ENCODE measurements at regions not wholly inside any gene's neighbourhood (a gene's known extent, or its start where the extent isn't known, plus 50 kb on each side); places are given as distances from the start of the nearest gene placed in this dataset.

DNA sequence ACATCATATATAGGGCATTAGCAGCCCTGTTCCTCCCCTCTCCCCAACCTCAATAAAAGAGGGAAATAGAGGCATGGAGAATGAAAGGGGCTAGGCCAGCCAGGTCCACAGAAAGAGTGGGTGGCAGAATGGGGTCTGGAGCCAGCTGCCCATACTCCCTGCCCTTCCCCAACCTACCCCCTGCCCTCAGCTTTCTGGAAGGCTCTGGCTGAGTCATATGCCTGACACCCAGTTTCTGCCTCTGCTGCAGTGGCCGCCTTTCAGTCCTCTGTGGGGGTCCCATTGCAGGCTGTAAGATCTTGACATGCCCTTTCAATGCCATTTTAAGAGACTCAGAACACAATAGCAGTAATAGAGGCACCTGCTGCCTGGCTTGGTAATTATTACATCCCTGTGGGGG, 95.7 kb downstream of the LINGO1 start:
- TF ChIP-seq, protein P1, sequence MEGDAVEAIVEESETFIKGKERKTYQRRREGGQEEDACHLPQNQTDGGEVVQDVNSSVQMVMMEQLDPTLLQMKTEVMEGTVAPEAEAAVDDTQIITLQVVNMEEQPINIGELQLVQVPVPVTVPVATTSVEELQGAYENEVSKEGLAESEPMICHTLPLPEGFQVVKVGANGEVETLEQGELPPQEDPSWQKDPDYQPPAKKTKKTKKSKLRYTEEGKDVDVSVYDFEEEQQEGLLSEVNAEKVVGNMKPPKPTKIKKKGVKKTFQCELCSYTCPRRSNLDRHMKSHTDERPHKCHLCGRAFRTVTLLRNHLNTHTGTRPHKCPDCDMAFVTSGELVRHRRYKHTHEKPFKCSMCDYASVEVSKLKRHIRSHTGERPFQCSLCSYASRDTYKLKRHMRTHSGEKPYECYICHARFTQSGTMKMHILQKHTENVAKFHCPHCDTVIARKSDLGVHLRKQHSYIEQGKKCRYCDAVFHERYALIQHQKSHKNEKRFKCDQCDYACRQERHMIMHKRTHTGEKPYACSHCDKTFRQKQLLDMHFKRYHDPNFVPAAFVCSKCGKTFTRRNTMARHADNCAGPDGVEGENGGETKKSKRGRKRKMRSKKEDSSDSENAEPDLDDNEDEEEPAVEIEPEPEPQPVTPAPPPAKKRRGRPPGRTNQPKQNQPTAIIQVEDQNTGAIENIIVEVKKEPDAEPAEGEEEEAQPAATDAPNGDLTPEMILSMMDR (IDR thresholded peaks at IDR 0.05): no peak
- TF ChIP-seq POLR2A (IDR thresholded peaks at IDR 0.05) (no peak), EP300 (IDR thresholded peaks at IDR 0.05; ENCODE audit: low read depth) (no peak), POLR2AphosphoS5 (IDR thresholded peaks at IDR 0.05) (no peak)
